K562 (cell line): ENCODE measurements at regions not wholly inside any gene's neighbourhood (a gene's known extent, or its start where the extent isn't known, plus 50 kb on each side); places are given as distances from the start of the nearest gene placed in this dataset.

Experiments
- CTCF ChIP-seq, 3 experiments: IDR thresholded peaks in 2 of 3; conservative IDR thresholded peaks in 1 of 3; 2 replicates each; pipeline ENCODE4 v1.5.1; 2011 to 2012; ENCODE audit warnings: low read length in 3 of 3, mild to moderate bottlenecking in 3 of 3, control low read depth in 2 of 3, improper control_type of control experiment in 1 of 3, inconsistent platforms in 1 of 3, low read depth in 1 of 3, mixed read lengths in 1 of 3, moderate library complexity in 1 of 3; ENCODE audit not compliant: insufficient read depth in 2 of 3
- EZH2 ChIP-seq: IDR thresholded peaks from 2 replicates; pipeline ENCODE4 v1.6.1; 2012; ENCODE audit warnings: low read depth, mild to moderate bottlenecking, inconsistent platforms, low read length, borderline replicate concordance
- MTA3 ChIP-seq: fragments of 450-650 bp; formaldehyde crosslinking; IDR thresholded peaks from 2 replicates; pipeline ENCODE4 v1.6.1; 2017; ENCODE audit warnings: mild to moderate bottlenecking, borderline replicate concordance
- NEUROD1 ChIP-seq: fragments of 150-350 bp; IDR thresholded peaks from 2 replicates; pipeline ENCODE4 v1.6.1; 2014; ENCODE audit warnings: borderline replicate concordance, low read length, low read depth; ENCODE audit not compliant: partially characterized antibody
- SLC30A9 ChIP-seq: fragments of 250-450 bp; sonication (Bioruptor Pico); IDR thresholded peaks from 2 replicates; pipeline ENCODE4 v1.8.0; 2022; ENCODE audit warnings: mild to moderate bottlenecking, moderate library complexity

DNA sequence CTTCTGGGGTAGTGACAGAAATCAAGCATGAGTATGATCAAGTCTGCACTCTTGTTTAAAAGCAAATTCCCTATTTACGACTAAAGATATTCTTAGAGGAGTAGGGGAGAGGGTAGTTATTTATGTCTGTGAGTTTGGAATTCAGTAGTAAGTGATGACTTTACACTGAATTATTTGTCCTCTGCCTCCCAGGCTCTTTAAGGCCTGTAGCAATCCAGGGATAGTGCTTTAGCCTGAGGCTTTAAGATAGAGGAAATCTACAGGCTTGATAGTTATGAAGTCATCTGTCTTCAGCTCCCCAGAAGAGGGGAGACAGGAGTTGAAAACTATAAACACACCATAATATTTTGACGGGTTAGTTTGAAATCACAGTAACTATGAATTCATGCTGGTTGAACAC is 664.5 kb downstream of the EPM2A start:
- no peak for TF ChIP-seq CTCF (IDR thresholded peaks at IDR 0.05 in 2 of 3, conservative IDR thresholded peaks at IDR 0.05 in 1 of 3; ENCODE audit: insufficient read depth in 2 of 3, low read depth in 1 of 3, low read length in 3 of 3)
- TF ChIP-seq MTA3: no peak
- TF ChIP-seq EZH2: no peak
- TF ChIP-seq NEUROD1: no peak
- no peak for TF ChIP-seq SLC30A9
